Endothelial cell of umbilical vein (primary cell): ENCODE measurements at regions not wholly inside any gene's neighbourhood (a gene's known extent, or its start where the extent isn't known, plus 50 kb on each side); places are given as distances from the start of the nearest gene placed in this dataset.

ENCODE experiments used
- BruUV-seq: library from RNA; stranded (reverse); fragments of 400-500 nt; replicated peaks from 2 replicates; lab custom pipeline; 2021; lab: Mats Ljungman, UMichigan
- CTCF ChIA-PET: fragments of 300-600, 350-600 bp; sonication (Branson Sonifier 250); formaldehyde crosslinking; loops from one replicate; lab custom pipeline; 2021; ENCODE audit warnings: antibody characterized with exemption, inconsistent platforms; lab: Charles Lee
- POLR2A ChIA-PET: fragments of 300-600, 350-600 bp; sonication (Branson Sonifier 250); formaldehyde crosslinking; loops from one replicate; lab custom pipeline; 2021; ENCODE audit warnings: antibody characterized with exemption, inconsistent platforms; lab: Charles Lee
- DNase-seq: peaks from one replicate; pipeline ENCODE4 v3.0.0-alpha.2; 2011; ENCODE audit warnings: low read depth, low spot score
- FAIRE-seq: peaks from 2 replicates; lab custom pipeline; 2011; peaks lifted over from hg19 to GRCh38; lab: Jason Lieb, UNC
- H2AFZ ChIP-seq: 2 replicates; pipeline ENCODE4 v1.6.0; 2012; ENCODE audit warnings: low read depth, low read length, control low read depth, inconsistent platforms
- H3K27ac ChIP-seq: 2 replicates; pipeline ENCODE4 v1.5.1; 2011; ENCODE audit warnings: low read depth, mild to moderate bottlenecking, control low read depth, low read length, moderate library complexity; ENCODE audit not compliant: insufficient read depth
- H3K27me3 ChIP-seq, 2 experiments: 2 replicates each; pipeline versions ENCODE4 v1.6.0 to v1.6.1; 2011; ENCODE audit warnings: low read length in 2 of 2, mixed read lengths in 1 of 2; ENCODE audit not compliant: control insufficient read depth in 2 of 2, insufficient read depth in 2 of 2
- H3K36me3 ChIP-seq, 2 experiments: 2 replicates in 1 of 2; 3 replicates in 1 of 2; pipeline ENCODE4 v1.5.1; 2011; ENCODE audit warnings: low read length in 2 of 2, mild to moderate bottlenecking in 1 of 2, moderate library complexity in 1 of 2; ENCODE audit not compliant: control insufficient read depth in 2 of 2, insufficient read depth in 2 of 2; ENCODE audit errors: extremely low read depth in 1 of 2
- H3K4me1 ChIP-seq: 3 replicates; pipeline ENCODE4 v1.5.1; 2011; ENCODE audit warnings: mild to moderate bottlenecking, low read length; ENCODE audit not compliant: control insufficient read depth, insufficient read depth; ENCODE audit errors: extremely low read depth
- H3K4me2 ChIP-seq: 2 replicates; pipeline ENCODE4 v1.6.1; 2011; ENCODE audit warnings: low read length, control low read depth, mixed read lengths; ENCODE audit not compliant: insufficient read depth
- H3K4me3 ChIP-seq, 3 experiments: fragments of 200-600 bp in 1 of 3; sonication (generic), shearing (Covaris generic) in 1 of 3; replicated peaks in 1 of 3; 2 replicates each; pipeline ENCODE4 v1.5.1; 2011 to 2016; ENCODE audit warnings: control low read depth in 3 of 3, low read length in 3 of 3, mild to moderate bottlenecking in 2 of 3, inconsistent platforms in 1 of 3, low read depth in 1 of 3, moderate library complexity in 1 of 3; ENCODE audit not compliant: insufficient read depth in 1 of 3
- H3K79me2 ChIP-seq: 2 replicates; pipeline ENCODE4 v1.6.0; 2012; ENCODE audit warnings: low read length, inconsistent platforms; ENCODE audit not compliant: control insufficient read depth, insufficient read depth
- H3K9ac ChIP-seq: replicated peaks from 2 replicates; pipeline ENCODE3; 2011; ENCODE audit warnings: low read length, control low read depth; ENCODE audit not compliant: insufficient read depth; ENCODE audit errors: extremely low read depth
- H3K9me1 ChIP-seq: replicated peaks from 3 replicates; pipeline ENCODE4 v1.6.0; 2011; ENCODE audit warnings: mild to moderate bottlenecking, low read length; ENCODE audit not compliant: control insufficient read depth, insufficient read depth; ENCODE audit errors: extremely low read depth
- H3K9me3 ChIP-seq: replicated peaks from 2 replicates; pipeline ENCODE4 v1.5.1; 2012; ENCODE audit warnings: low read length, inconsistent platforms; ENCODE audit not compliant: control insufficient read depth, insufficient read depth
- H4K20me1 ChIP-seq: replicated peaks from 2 replicates; pipeline ENCODE3; 2011; ENCODE audit warnings: mild to moderate bottlenecking, low read length; ENCODE audit not compliant: control insufficient read depth, insufficient read depth; ENCODE audit errors: extremely low read depth
- CTCF ChIP-seq, 2 donors: IDR thresholded peaks; 1 replicate in 1 of 2; 2 replicates in 1 of 2; pipeline ENCODE4 v1.5.1; 2011; ENCODE audit warnings: low read length in 2 of 2, mild to moderate bottlenecking in 2 of 2, moderate library complexity in 2 of 2, control low read depth in 1 of 2, inconsistent platforms in 1 of 2, low read depth in 1 of 2; ENCODE audit not compliant: insufficient read depth in 1 of 2; ENCODE audit errors: extremely low read depth in 1 of 2
- EZH2 ChIP-seq: IDR thresholded peaks from 2 replicates; pipeline ENCODE4 v1.6.1; 2012; ENCODE audit warnings: borderline replicate concordance, low read depth, mild to moderate bottlenecking, moderate library complexity, low read length, inconsistent platforms; ENCODE audit not compliant: severe bottlenecking
- FOS ChIP-seq: IDR thresholded peaks from 2 replicates; pipeline ENCODE4 v1.6.1; 2011; ENCODE audit warnings: mild to moderate bottlenecking, low read length, moderate library complexity, borderline replicate concordance; ENCODE audit not compliant: insufficient read depth
- GATA2 ChIP-seq: IDR thresholded peaks from 2 replicates; pipeline ENCODE4 v1.7.0; 2011; ENCODE audit warnings: low read depth, mild to moderate bottlenecking, moderate library complexity, mixed read lengths, low read length; ENCODE audit not compliant: insufficient read length, insufficient read depth
- JUN ChIP-seq: IDR thresholded peaks from 2 replicates; pipeline ENCODE4 v1.6.1; 2011; ENCODE audit warnings: borderline replicate concordance, low read depth; ENCODE audit not compliant: insufficient read length, insufficient read depth
- MAX ChIP-seq: IDR thresholded peaks from 2 replicates; pipeline ENCODE4 v1.6.1; 2011; ENCODE audit not compliant: insufficient read depth, insufficient read length
- MYC ChIP-seq: IDR thresholded peaks from one replicate; pipeline ENCODE4 v1.6.1; 2011; ENCODE audit warnings: mild to moderate bottlenecking, low read depth, low read length
- POLR2A ChIP-seq: IDR thresholded peaks from 2 replicates; pipeline ENCODE4 v1.6.1; 2012; ENCODE audit warnings: low read depth, mild to moderate bottlenecking, control low read depth, low read length
- POLR2AphosphoS5 ChIP-seq: IDR thresholded peaks from 2 replicates; pipeline ENCODE4 v1.6.1; 2012; ENCODE audit warnings: low read depth, mild to moderate bottlenecking, control low read depth, low read length, moderate library complexity; ENCODE audit not compliant: insufficient read depth
- dilution Hi-C: fragments of 300-500 bp; cut with MboI; formaldehyde crosslinking; loops from one replicate; pipeline ENCODE4 v1.15.0; 2019; ENCODE audit warnings: low sequenced_read_pairs; ENCODE audit not compliant: extremely low pct_ligation_motif_present
- intact Hi-C: fragments of 100-400 bp; cut with micrococcal nuclease; formaldehyde crosslinking; loops from one replicate; pipeline ENCODE4 v1.10.0; 2022

- Histone ChIP-seq H3K9me3 (no peaks in the 10 kb centered on the region), H3K27me3 (no peaks in the 10 kb centered on the region), H3K9me1 (no peaks in the 10 kb centered on the region), H3K9ac (no peak overlapping the region), H3K79me2 (no peaks in the 10 kb centered on the region), H3K27ac (no peak overlapping the region), H2AFZ (no peak overlapping the region), H3K4me1 (no peaks in the 10 kb centered on the region), H4K20me1 (no peaks in the 10 kb centered on the region), H3K4me2 (no peak overlapping the region), H3K36me3 (no peaks in the 10 kb centered on the region), H3K4me3 (no peak overlapping the region)
- dilution Hi-C loops (no loop called here), intact Hi-C loops (loop anchor here (5.0 kb wide), 1 partner anchor 1905 kb away; no protein-coding TSS in a partner anchor)
- TF ChIP-seq MAX (no peak), CTCF (IDR thresholded peaks at IDR 0.05; ENCODE audit: extremely low read depth in 1 of 2, insufficient read depth in 1 of 2, low read depth in 1 of 2, low read length in 2 of 2) (no peak), JUN (no peak), EZH2 (no peak), POLR2A (no peak), POLR2AphosphoS5 (no peak), MYC (no peak), FOS (no peak), GATA2 (no peak)
- FAIRE-seq (no peak), DNase-seq (no peak)
- POLR2A ChIA-PET, result no interaction called here
- no TSS peak for BruUV-seq
- CTCF ChIA-PET, result interaction anchor here (0.7 to 6.7 kb wide), 10 partner anchors 10 to 1931 kb away, joined by 3 to 136 read pairs (median 4); no protein-coding TSS in a partner anchor
These were observed 295.6 kb downstream of the ZNF536 start for GRCh38 chr19:30667746-30668145.
